Pancreas (tissue), 10 donors: ENCODE measurements at regions not wholly inside any gene's neighbourhood (a gene's known extent, or its start where the extent isn't known, plus 50 kb on each side); places are given as distances from the start of the nearest gene placed in this dataset.
A peak's percentile ranks its signal among the peaks of the same experiment; 100 is the strongest.

Experiments used
- ATAC-seq, 4 donors: fragments of 200-7000 bp; cut with Tn5 transposase; one replicate each; pipeline versions ENCODE4 v1.8.0 to v1.9.1; 2020; ENCODE audit warnings: mild to moderate bottlenecking in 4 of 4, moderate library complexity in 4 of 4
- DNase-seq, 6 donors: peaks; one replicate each; pipeline ENCODE4 v3.0.0-alpha.2; 2020
- FAIRE-seq: peaks from 2 replicates; lab custom pipeline; 2012; peaks lifted over from hg19 to GRCh38; lab: Jason Lieb, UNC
- H3K27ac ChIP-seq, 4 donors: fragments of 200-600 bp; sonication (generic); 1 replicate in 3 of 4; 2 replicates in 1 of 4; pipeline versions ENCODE4 v1.5.0 to v1.8.0; 2020
- H3K27me3 ChIP-seq, 4 donors: fragments of 200-600 bp; one replicate each; pipeline ENCODE4 v1.8.0; 2021
- H3K36me3 ChIP-seq, 3 donors: fragments of 200-600 bp; sonication (generic) in 1 of 3; one replicate each; pipeline versions ENCODE4 v1.5.0 to v1.8.0; 2020 to 2021
- H3K4me1 ChIP-seq, 3 donors: fragments of 200-600 bp; one replicate each; pipeline ENCODE4 v1.8.0; 2021
- H3K4me3 ChIP-seq, 4 donors: fragments of 200-600 bp; sonication (generic) in 2 of 4; one replicate each; pipeline versions ENCODE4 v1.5.0 to v1.8.0; 2020 to 2021
- H3K9me3 ChIP-seq, 4 donors: fragments of 200-600 bp; one replicate each; pipeline ENCODE4 v1.8.0; 2021
- WGBS, 2 donors: extraction: QIAGEN DNeasy Blood & Tissue Kit; methylation state at CpG; one replicate each; pipeline ENCODE4 v1.1.7; 2013; 5-methylcytosine and 5-hydroxymethylcytosine counted together
- intact Hi-C, 3 donors: fragments of 100-400 bp; cut with DNase I; formaldehyde crosslinking; loops; one replicate each; pipeline versions ENCODE4 v1.11.1 to v1.14.2; 2022
- TF ChIP-seq, protein P1 (sequence below), 4 donors: fragments of 200-600 bp; sonication (generic) in 3 of 4; IDR thresholded peaks; one replicate each; pipeline versions ENCODE4 v1.5.0 to v1.8.0; 2021; ENCODE audit warnings: antibody characterized with exemption in 4 of 4
- donor health status: healthy with polysubstance abuse.
- donor health status: DM: no; HTN: no; CAD: no; lungs with moderate emphysema.
- donor health status: DM: no; HTN: no; CAD: no.
- donor health status: control.
- donor health status: control.
- donor health status: Bipolar disorder and iron deficiency.
- donor health status: DM: yes; HTN: yes; CAD: no.
- donor health status: DM: no; HTN: no; CAD: no.
- donor health status: DM: no; HTN: no; CAD: no.
- donor health status: DM: yes; HTN: yes; CAD: no.

DNA sequence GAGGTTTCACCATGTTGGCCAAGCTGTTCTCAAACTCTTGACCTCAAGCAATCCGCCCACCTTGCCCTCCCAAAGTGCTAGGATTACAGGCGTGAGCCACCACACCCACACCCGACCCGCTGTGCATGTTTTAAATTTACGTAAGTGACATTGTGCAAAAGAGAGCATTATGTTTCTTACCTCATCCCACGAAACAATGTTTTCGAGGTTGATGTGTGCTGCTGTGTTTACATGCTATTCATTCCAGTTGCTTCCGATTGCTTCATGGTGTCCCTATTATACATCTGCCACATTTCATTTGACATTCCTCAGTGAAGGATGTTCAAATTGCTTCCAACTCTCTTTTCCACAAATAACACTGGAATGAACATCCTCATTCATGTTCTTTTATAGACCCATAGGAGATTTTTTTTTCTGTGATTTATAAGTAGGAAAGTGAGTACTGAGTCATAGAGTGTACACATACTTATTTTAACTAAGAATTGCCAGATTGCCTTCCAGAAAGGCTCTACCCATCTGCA, 403.9 kb upstream of the JARID2 start:
- 74 to 89% methylated on average over 8 of the region's 8 CpGs for WGBS, 2 donors
- Histone ChIP-seq H3K36me3 (no peaks in the 10 kb centered on the region), H3K9me3 (no peaks in the 10 kb centered on the region), H3K27me3 (no peaks in the 10 kb centered on the region), H3K4me1 (no peaks in the 10 kb centered on the region), H3K27ac (no peak overlapping the region), H3K4me3 (no peak overlapping the region)
- FAIRE-seq: peak; percentile 84
- intact Hi-C loops: no loop called here
- TF ChIP-seq, protein P1, sequence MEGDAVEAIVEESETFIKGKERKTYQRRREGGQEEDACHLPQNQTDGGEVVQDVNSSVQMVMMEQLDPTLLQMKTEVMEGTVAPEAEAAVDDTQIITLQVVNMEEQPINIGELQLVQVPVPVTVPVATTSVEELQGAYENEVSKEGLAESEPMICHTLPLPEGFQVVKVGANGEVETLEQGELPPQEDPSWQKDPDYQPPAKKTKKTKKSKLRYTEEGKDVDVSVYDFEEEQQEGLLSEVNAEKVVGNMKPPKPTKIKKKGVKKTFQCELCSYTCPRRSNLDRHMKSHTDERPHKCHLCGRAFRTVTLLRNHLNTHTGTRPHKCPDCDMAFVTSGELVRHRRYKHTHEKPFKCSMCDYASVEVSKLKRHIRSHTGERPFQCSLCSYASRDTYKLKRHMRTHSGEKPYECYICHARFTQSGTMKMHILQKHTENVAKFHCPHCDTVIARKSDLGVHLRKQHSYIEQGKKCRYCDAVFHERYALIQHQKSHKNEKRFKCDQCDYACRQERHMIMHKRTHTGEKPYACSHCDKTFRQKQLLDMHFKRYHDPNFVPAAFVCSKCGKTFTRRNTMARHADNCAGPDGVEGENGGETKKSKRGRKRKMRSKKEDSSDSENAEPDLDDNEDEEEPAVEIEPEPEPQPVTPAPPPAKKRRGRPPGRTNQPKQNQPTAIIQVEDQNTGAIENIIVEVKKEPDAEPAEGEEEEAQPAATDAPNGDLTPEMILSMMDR (IDR thresholded peaks at IDR 0.05): no peak
- DNase-seq: no peak
- peak in 3 of 4 donors; percentile 34 to 47 (median 38) for ATAC-seq

DNA sequence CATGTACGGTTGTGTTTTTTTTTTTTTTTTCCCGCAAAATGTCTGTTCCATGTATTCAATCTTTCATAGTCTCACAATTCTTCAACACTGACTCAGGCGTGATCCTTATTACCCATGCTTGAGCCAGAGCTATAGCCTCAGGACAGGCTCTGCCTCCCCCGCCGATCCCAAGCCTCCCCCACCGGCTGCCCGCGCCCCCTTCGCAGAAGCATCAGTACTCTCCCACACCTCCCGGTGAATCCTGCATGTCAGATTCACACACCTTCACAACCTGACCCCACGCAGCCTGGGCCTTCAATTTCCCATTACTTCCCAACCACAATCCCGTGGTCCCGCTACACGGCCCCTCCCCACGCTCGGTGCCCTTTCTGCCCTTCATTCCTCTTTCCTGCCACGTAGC, 401.5 kb upstream of the JARID2 start:
- Histone ChIP-seq H3K4me3 (no peak overlapping the region), H3K27me3 (no peaks in the 10 kb centered on the region), H3K4me1 (no peaks in the 10 kb centered on the region), H3K27ac (no peak overlapping the region), H3K9me3 (no peaks in the 10 kb centered on the region), H3K36me3 (no peaks in the 10 kb centered on the region)
- no peak for ATAC-seq
- no peak for FAIRE-seq
- no peak for DNase-seq
- 81 to 87% methylated on average over 16 to 17 of the region's 17 CpGs for WGBS, 2 donors
- TF ChIP-seq, protein P1 (IDR thresholded peaks at IDR 0.05): no peak
- intact Hi-C loops: no loop called here

DNA sequence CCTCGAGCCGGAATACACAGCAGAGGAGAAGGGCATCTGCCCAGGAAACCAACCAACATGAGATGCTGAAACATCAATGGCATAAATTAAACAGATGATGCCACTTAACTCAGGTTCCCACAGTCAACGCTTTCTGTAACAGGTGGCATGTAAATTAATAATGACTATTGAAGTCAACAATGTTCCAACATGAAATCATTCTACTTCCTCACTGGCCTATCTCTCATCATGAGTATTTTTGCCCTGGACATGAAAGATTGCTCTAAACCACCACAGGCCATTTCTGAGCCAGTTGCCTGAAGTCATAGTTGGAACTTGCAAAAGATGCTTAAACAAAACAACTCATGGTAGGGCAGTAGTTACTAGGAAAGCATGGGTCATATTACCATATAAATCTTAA, 397.9 kb upstream of the JARID2 start:
- Histone ChIP-seq H3K36me3 (no peaks in the 10 kb centered on the region), H3K4me3 (no peak overlapping the region), H3K4me1 (no peaks in the 10 kb centered on the region), H3K9me3 (no peaks in the 10 kb centered on the region), H3K27me3 (no peaks in the 10 kb centered on the region), H3K27ac (no peak overlapping the region)
- DNase-seq (no peak), FAIRE-seq (no peak), ATAC-seq (no peak)
- intact Hi-C loops: no loop called here
- TF ChIP-seq, protein P1 (IDR thresholded peaks at IDR 0.05): no peak
- 65 to 78% methylated on average over 3 of the region's 3 CpGs for WGBS, 2 donors

DNA sequence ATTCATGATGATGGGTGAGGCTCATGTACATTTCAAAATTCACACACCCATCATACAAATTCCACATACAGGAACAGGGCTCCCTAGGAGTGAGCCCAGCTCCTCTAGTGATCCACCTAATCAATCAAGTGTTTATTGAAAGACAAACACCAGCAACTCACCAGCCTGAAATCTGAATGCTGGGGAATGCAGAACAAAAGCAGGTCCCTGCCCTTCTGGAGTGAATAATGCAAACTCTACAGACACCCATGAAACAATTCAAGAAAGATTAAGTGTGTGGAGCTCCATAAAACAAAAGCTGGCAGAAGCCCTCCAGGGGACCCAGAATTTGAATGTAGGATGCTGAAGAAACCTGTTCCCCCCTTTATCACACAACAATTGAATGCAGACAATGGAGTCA, 396.7 kb upstream of the JARID2 start:
- intact Hi-C loops: no loop called here
- H3K27me3 ChIP-seq: no peaks in the 10 kb centered on the region
- DNase-seq (no peak), ATAC-seq (no peak), FAIRE-seq (no peak)
- H3K27ac ChIP-seq: no peak overlapping the region
- TF ChIP-seq, protein P1 (IDR thresholded peaks at IDR 0.05): no peak
- no peak overlapping the region for H3K4me3 ChIP-seq
- no peaks in the 10 kb centered on the region for H3K36me3 ChIP-seq
- no peaks in the 10 kb centered on the region for H3K4me1 ChIP-seq
- no peaks in the 10 kb centered on the region for H3K9me3 ChIP-seq

DNA sequence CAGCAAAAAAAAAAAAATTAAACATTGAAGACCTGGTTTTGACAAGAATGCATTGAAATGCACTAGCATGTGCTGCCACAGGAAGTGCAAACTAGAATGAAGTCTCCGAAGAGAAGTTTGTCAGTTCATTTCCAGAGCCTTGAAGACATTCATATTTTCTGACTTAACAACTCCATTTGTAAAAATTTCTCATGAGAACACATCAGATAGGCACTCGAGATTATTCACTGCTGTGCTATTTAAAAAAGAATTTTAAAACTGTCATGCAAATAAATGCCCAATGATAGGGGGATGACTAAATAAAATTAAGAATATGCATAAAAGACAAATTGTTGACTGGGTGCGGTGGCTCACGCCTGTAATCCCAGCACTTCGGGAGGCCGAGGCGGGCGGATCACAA, 394.6 kb upstream of the JARID2 start:
- WGBS, 2 donors: 80 to 83% methylated on average over 7 to 8 of the region's 8 CpGs
- Histone ChIP-seq H3K9me3 (no peaks in the 10 kb centered on the region), H3K27ac (no peak overlapping the region), H3K36me3 (no peaks in the 10 kb centered on the region), H3K4me1 (no peaks in the 10 kb centered on the region), H3K4me3 (no peak overlapping the region), H3K27me3 (no peaks in the 10 kb centered on the region)
- intact Hi-C loops: no loop called here
- TF ChIP-seq, protein P1 (IDR thresholded peaks at IDR 0.05): no peak
- no peak for DNase-seq
- ATAC-seq: no peak
- no peak for FAIRE-seq
